OCI-LY3 (cell line): ENCODE measurements at regions not wholly inside any gene's neighbourhood (a gene's known extent, or its start where the extent isn't known, plus 50 kb on each side); places are given as distances from the start of the nearest gene placed in this dataset.

Source experiments
- H2AFZ ChIP-seq: fragments of 200-600, 300-600 bp; shearing (Covaris generic); 2 replicates; pipeline ENCODE4 v1.6.0; 2014; ENCODE audit warnings: antibody characterized with exemption, low read depth, low read length
- H3K27ac ChIP-seq: fragments of 200-600, 300-600 bp; sonication (generic); 2 replicates; pipeline ENCODE4 v1.5.1; 2014; ENCODE audit warnings: mild to moderate bottlenecking, low read length, moderate library complexity, mixed read lengths
- H3K27me3 ChIP-seq: fragments of 200-600, 300-600 bp; sonication (generic); 2 replicates; pipeline ENCODE4 v1.6.1; 2014; ENCODE audit warnings: low read depth, low read length, mixed read lengths
- H3K36me3 ChIP-seq: fragments of 200-600, 300-600 bp; sonication (generic); replicated peaks from 2 replicates; pipeline ENCODE3; 2014; ENCODE audit warnings: low read depth, low read length, mixed read lengths
- H3K4me1 ChIP-seq: fragments of 300-600, 200-600 bp; sonication (generic); 2 replicates; pipeline ENCODE4 v1.6.1; 2014; ENCODE audit warnings: low read length, mixed read lengths
- H3K4me2 ChIP-seq: fragments of 200-600, 300-600 bp; sonication (generic); 2 replicates; pipeline ENCODE4 v1.6.1; 2014; ENCODE audit warnings: low read length, mixed read lengths
- H3K4me3 ChIP-seq: fragments of 300-600, 200-600 bp; sonication (generic); 2 replicates; pipeline ENCODE4 v1.5.1; 2014; ENCODE audit warnings: antibody characterized with exemption, mild to moderate bottlenecking, low read length, moderate library complexity
- H3K79me2 ChIP-seq: fragments of 300-600, 200-600 bp; shearing (Covaris generic); 2 replicates; pipeline ENCODE4 v1.6.1; 2014; ENCODE audit warnings: mild to moderate bottlenecking, low read length, mixed read lengths
- H3K9ac ChIP-seq: fragments of 300-600, 200-600 bp; shearing (Covaris generic); 2 replicates; pipeline ENCODE4 v1.6.0; 2014; ENCODE audit warnings: mild to moderate bottlenecking, low read length, moderate library complexity
- H3K9me3 ChIP-seq: fragments of 200-600, 300-600 bp; shearing (Covaris generic); 2 replicates; pipeline ENCODE4 v1.6.1; 2014; ENCODE audit warnings: low read length, mixed read lengths; ENCODE audit not compliant: insufficient read depth
- H4K20me1 ChIP-seq: fragments of 200-600, 300-600 bp; sonication (generic); 2 replicates; pipeline ENCODE4 v1.6.1; 2016; ENCODE audit warnings: low read length, mixed read lengths; ENCODE audit not compliant: insufficient read depth
- EZH2phosphoT487 ChIP-seq: fragments of 200-600 bp; shearing (Covaris generic); IDR thresholded peaks from 2 replicates; pipeline ENCODE4 v1.6.1; 2018; ENCODE audit warnings: antibody characterized with exemption, mixed run types, low read depth
- TF ChIP-seq, protein P1 (sequence below): fragments of 200-600, 300-600 bp; sonication (generic); IDR thresholded peaks from 2 replicates; pipeline ENCODE4 v1.5.1; 2014; ENCODE audit warnings: antibody characterized with exemption, low read length, low read depth

- Histone ChIP-seq H3K4me3 (no peak overlapping the region), H3K4me1 (no peaks in the 10 kb centered on the region), H3K36me3 (no peaks in the 10 kb centered on the region), H2AFZ (no peak overlapping the region), H4K20me1 (no peaks in the 10 kb centered on the region), H3K9ac (no peak overlapping the region), H3K79me2 (no peaks in the 10 kb centered on the region), H3K4me2 (no peak overlapping the region), H3K27me3 (no peaks in the 10 kb centered on the region), H3K9me3 (no peaks in the 10 kb centered on the region), H3K27ac (no peak overlapping the region)
- TF ChIP-seq, protein P1, sequence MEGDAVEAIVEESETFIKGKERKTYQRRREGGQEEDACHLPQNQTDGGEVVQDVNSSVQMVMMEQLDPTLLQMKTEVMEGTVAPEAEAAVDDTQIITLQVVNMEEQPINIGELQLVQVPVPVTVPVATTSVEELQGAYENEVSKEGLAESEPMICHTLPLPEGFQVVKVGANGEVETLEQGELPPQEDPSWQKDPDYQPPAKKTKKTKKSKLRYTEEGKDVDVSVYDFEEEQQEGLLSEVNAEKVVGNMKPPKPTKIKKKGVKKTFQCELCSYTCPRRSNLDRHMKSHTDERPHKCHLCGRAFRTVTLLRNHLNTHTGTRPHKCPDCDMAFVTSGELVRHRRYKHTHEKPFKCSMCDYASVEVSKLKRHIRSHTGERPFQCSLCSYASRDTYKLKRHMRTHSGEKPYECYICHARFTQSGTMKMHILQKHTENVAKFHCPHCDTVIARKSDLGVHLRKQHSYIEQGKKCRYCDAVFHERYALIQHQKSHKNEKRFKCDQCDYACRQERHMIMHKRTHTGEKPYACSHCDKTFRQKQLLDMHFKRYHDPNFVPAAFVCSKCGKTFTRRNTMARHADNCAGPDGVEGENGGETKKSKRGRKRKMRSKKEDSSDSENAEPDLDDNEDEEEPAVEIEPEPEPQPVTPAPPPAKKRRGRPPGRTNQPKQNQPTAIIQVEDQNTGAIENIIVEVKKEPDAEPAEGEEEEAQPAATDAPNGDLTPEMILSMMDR = no peak
- TF ChIP-seq EZH2phosphoT487 = no peak
Measured at GRCh38 chr6:97654674-97655073, 371.7 kb upstream of the MMS22L start.

DNA sequence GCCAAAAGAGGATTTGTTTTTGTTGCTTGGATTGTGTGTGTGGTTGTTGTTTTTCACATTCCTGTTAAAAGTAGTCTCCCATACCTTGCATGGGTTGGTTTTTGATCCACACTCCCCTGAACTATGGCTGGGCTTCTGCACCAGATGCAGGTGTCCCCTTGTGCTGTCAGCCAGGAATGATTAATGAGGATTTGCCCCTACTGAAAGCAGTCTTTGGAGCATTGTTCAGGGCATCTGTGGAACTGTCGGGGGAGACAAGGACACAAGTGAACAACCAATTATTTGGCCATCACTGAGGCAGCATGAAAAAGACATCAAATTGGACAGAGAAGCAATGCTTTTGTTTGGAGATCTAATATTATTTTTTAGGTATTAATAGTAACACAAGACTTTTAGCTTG, 373.2 kb upstream of the MMS22L start:
- TF ChIP-seq EZH2phosphoT487 = no peak
- TF ChIP-seq, protein P1 = no peak
- Histone ChIP-seq H3K9ac (no peak overlapping the region), H2AFZ (no peak overlapping the region), H4K20me1 (no peaks in the 10 kb centered on the region), H3K4me3 (no peak overlapping the region), H3K27ac (no peak overlapping the region), H3K36me3 (no peaks in the 10 kb centered on the region), H3K4me2 (no peak overlapping the region), H3K4me1 (no peaks in the 10 kb centered on the region), H3K79me2 (no peaks in the 10 kb centered on the region), H3K27me3 (no peaks in the 10 kb centered on the region), H3K9me3 (no peaks in the 10 kb centered on the region)

- no peak overlapping the region for H3K27ac ChIP-seq
- no peak overlapping the region for H3K9ac ChIP-seq
- no peak overlapping the region for H2AFZ ChIP-seq
- H4K20me1 ChIP-seq = no peaks in the 10 kb centered on the region
- H3K36me3 ChIP-seq = no peaks in the 10 kb centered on the region
- H3K9me3 ChIP-seq = no peaks in the 10 kb centered on the region
- H3K4me1 ChIP-seq = no peaks in the 10 kb centered on the region
- no peak overlapping the region for H3K4me3 ChIP-seq
- H3K79me2 ChIP-seq = no peaks in the 10 kb centered on the region
- no peaks in the 10 kb centered on the region for H3K27me3 ChIP-seq
- no peak overlapping the region for H3K4me2 ChIP-seq
- TF ChIP-seq EZH2phosphoT487 = no peak
- TF ChIP-seq, protein P1 = no peak
Measured at GRCh38 chr6:97656706-97657350, 373.8 kb upstream of the MMS22L start.

DNA sequence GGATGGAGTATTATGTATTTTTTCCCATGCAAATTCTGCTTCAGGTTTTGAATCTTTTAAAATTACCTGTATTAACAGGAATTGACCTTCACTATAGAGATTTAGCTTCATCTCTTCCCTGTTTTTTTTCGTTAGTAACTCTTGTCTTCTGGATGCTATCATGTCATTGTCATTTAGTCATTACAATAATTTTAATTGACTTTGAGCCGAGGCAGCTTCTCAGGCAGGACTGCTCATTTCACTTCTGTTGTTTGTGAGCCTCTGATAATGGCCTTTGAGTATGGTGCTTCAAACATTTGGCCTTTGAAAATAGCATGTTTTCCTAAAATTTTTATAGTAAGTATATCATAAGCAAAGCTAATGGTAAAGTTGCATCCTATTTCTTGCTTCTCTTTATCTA, 375.1 kb upstream of the MMS22L start:
- H3K79me2 ChIP-seq = no peaks in the 10 kb centered on the region
- TF ChIP-seq EZH2phosphoT487 = no peak
- TF ChIP-seq, protein P1 = no peak
- H3K27me3 ChIP-seq = no peaks in the 10 kb centered on the region
- H3K9ac ChIP-seq = no peak overlapping the region
- H4K20me1 ChIP-seq = no peaks in the 10 kb centered on the region
- no peak overlapping the region for H3K4me3 ChIP-seq
- H3K9me3 ChIP-seq = no peaks in the 10 kb centered on the region
- no peaks in the 10 kb centered on the region for H3K36me3 ChIP-seq
- no peaks in the 10 kb centered on the region for H3K4me1 ChIP-seq
- H3K4me2 ChIP-seq = no peak overlapping the region
- no peak overlapping the region for H2AFZ ChIP-seq
- no peak overlapping the region for H3K27ac ChIP-seq
